Parathyroid adenoma (tissue), 2 donors: ENCODE measurements at regions not wholly inside any gene's neighbourhood (a gene's known extent, or its start where the extent isn't known, plus 50 kb on each side); places are given as distances from the start of the nearest gene placed in this dataset.

Experiments used
- H2AFZ ChIP-seq: fragments of 300-600 bp; sonication (generic); one replicate; pipeline ENCODE4 v1.7.0; 2017; ENCODE audit warnings: antibody characterized with exemption, mild to moderate bottlenecking
- H3K27ac ChIP-seq: fragments of 300-600 bp; sonication (generic); one replicate; pipeline ENCODE4 v1.7.0; 2017
- H3K27me3 ChIP-seq: fragments of 300-600 bp; sonication (generic); one replicate; pipeline ENCODE4 v1.7.0; 2017; ENCODE audit warnings: low read length; ENCODE audit not compliant: control insufficient read depth, insufficient read depth
- H3K36me3 ChIP-seq: fragments of 300-600 bp; sonication (generic); one replicate; pipeline ENCODE4 v1.7.0; 2017; ENCODE audit warnings: low read length; ENCODE audit not compliant: control insufficient read depth, insufficient read depth
- H3K4me1 ChIP-seq: fragments of 300-600 bp; sonication (generic); one replicate; pipeline ENCODE4 v1.7.0; 2017; ENCODE audit warnings: control low read depth
- H3K4me2 ChIP-seq: fragments of 300-600 bp; sonication (generic); one replicate; pipeline ENCODE4 v1.7.0; 2017; ENCODE audit warnings: low read length
- H3K4me3 ChIP-seq: fragments of 300-600 bp; sonication (generic); one replicate; pipeline ENCODE4 v1.7.0; 2017; ENCODE audit warnings: low read depth, low read length
- H3K79me2 ChIP-seq: fragments of 300-600 bp; sonication (generic); one replicate; pipeline ENCODE4 v1.7.0; 2017; ENCODE audit warnings: control low read depth
- H3K9ac ChIP-seq: fragments of 300-600 bp; sonication (generic); one replicate; pipeline ENCODE4 v1.7.0; 2017; ENCODE audit warnings: mild to moderate bottlenecking
- H3K9me3 ChIP-seq: fragments of 300-600 bp; sonication (generic); one replicate; pipeline ENCODE4 v1.7.0; 2017; ENCODE audit warnings: low read length; ENCODE audit not compliant: control insufficient read depth
- TF ChIP-seq, protein P1 (sequence below): fragments of 300-600 bp; sonication (generic); IDR thresholded peaks from one replicate; pipeline ENCODE4 v1.7.0; 2017; ENCODE audit warnings: antibody characterized with exemption, mild to moderate bottlenecking
- donor health status: primary hyperparathyroidism.

DNA sequence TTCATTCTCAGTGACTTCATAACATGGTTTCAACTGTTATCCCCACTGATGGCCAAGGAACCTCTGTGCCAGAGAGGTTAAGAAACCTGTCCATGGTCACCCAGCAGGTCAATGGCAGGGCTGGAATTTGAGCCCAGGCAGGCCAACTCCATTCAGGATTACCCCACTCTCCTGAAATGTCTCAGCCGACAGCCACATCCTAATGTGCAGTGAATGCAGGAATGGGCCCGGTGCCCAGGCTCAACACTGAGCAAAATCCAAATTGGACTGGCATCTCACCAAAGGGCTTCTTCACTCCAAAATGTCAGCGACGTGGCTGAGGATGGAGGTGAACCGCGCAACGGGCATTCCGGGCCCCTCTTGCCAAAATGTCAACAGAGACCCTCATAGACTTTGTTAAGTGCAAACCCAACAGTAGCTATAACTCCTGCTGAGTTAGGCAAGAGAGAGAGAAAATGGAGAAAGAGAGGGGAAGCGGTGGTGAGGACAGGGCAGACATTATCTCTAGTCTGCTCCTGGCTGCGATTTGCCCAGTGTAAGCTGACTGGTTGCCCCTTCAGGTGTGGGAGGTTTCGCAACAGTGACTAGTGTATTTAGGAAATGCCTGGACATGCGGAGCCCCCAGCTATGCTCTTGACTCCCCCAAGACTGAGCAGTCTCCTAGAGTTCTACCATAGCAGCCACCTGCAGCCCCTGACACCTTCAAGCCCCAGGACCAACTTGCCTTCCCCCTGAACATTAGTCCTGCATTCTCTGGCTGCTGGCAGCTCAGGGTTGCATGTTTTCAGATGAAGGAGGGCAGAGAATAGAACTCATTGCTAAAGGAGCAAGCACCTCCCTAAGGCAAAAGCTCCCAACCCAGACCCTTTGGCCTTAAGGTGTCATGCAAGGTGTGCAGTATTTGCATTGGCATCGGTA lies 167.7 kb downstream of the ANAPC1 start:
- H3K27me3 ChIP-seq = no peaks in the 10 kb centered on the region
- H3K4me2 ChIP-seq = no peak overlapping the region
- TF ChIP-seq, protein P1, sequence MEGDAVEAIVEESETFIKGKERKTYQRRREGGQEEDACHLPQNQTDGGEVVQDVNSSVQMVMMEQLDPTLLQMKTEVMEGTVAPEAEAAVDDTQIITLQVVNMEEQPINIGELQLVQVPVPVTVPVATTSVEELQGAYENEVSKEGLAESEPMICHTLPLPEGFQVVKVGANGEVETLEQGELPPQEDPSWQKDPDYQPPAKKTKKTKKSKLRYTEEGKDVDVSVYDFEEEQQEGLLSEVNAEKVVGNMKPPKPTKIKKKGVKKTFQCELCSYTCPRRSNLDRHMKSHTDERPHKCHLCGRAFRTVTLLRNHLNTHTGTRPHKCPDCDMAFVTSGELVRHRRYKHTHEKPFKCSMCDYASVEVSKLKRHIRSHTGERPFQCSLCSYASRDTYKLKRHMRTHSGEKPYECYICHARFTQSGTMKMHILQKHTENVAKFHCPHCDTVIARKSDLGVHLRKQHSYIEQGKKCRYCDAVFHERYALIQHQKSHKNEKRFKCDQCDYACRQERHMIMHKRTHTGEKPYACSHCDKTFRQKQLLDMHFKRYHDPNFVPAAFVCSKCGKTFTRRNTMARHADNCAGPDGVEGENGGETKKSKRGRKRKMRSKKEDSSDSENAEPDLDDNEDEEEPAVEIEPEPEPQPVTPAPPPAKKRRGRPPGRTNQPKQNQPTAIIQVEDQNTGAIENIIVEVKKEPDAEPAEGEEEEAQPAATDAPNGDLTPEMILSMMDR = no peak
- no peaks in the 10 kb centered on the region for H3K9me3 ChIP-seq
- H3K36me3 ChIP-seq = no peaks in the 10 kb centered on the region
- H3K79me2 ChIP-seq = no peaks in the 10 kb centered on the region
- no peak overlapping the region for H3K27ac ChIP-seq
- H3K9ac ChIP-seq = no peak overlapping the region
- H2AFZ ChIP-seq = no peak overlapping the region
- H3K4me3 ChIP-seq = no peak overlapping the region
- no peaks in the 10 kb centered on the region for H3K4me1 ChIP-seq

DNA sequence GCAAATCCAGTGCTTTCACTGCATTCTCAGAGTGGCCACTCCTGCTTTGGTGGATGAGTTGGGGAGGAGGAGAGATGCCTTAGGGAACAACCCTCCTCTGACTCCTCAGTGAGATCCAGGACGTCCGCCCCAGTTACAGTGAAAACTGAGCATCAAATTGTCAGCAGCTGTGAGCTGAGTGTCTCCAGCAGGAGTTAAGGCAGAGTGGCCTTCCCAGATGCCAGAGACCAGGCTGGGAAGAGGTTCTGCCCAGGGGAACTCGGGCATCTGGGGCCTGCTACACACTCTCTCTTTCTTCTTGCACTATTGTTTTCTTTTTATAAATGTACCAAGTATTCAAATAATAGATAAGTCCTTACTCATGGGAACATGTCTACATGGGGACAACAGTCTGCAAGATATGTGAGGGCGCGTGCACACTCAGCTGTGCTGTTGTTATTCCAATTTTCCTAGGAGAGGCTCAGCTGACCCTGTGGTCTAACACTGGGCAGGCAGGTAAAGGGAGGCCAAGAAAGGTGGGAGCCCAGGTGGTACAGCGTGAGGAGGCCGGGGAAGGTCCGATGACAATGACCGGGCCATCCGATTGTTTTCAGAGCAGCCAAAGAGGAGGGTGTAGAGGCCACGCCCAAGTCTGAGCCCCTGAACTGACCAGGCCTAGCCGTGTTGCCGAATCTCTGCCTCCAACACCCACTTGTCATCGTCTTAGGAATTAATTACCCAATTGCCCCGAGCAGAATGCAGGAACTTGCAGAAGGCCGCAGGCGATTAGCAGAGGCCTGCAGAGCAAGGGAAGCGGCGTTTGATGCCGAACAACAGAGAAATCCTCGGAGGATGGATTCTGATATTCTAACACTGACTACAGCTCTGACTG lies 166.9 kb downstream of the ANAPC1 start:
- H3K9ac ChIP-seq = no peak overlapping the region
- H3K4me1 ChIP-seq = no peaks in the 10 kb centered on the region
- no peak overlapping the region for H3K4me2 ChIP-seq
- H3K79me2 ChIP-seq = no peaks in the 10 kb centered on the region
- no peak overlapping the region for H3K27ac ChIP-seq
- no peaks in the 10 kb centered on the region for H3K27me3 ChIP-seq
- H3K9me3 ChIP-seq = no peaks in the 10 kb centered on the region
- no peak overlapping the region for H2AFZ ChIP-seq
- H3K36me3 ChIP-seq = no peaks in the 10 kb centered on the region
- no peak overlapping the region for H3K4me3 ChIP-seq
- TF ChIP-seq, protein P1 = no peak
